K562 (cell line): ENCODE measurements at regions not wholly inside any gene's neighbourhood (a gene's known extent, or its start where the extent isn't known, plus 50 kb on each side); places are given as distances from the start of the nearest gene placed in this dataset.

Source experiments
- ATAC-seq: fragments of 200-7000 bp; cut with Tn5 transposase; 3 replicates; pipeline ENCODE4 v1.9.1; 2020; ENCODE audit warnings: moderate library complexity
- BruUV-seq: library from RNA; stranded (reverse); fragments of 400-500 nt; replicated peaks from 2 replicates; lab custom pipeline; 2021; lab: Mats Ljungman, UMichigan
- CTCF ChIA-PET: fragments of 300-600 bp; formaldehyde crosslinking; extraction: SDS; loops from one replicate; lab custom pipeline; 2021; ENCODE audit warnings: low intra/inter-chr PET ratio; lab: Yijun Ruan, JAX
- POLR2A ChIA-PET: fragments of 300-600, 350-650 bp; sonication (Branson Sonifier 250); formaldehyde crosslinking; extraction: SDS; loops from one replicate; lab custom pipeline; 2021; ENCODE audit warnings: antibody characterized with exemption, inconsistent platforms; lab: Yijun Ruan, JAX
- DNase-seq, 4 experiments: peaks; one replicate each; pipeline versions ENCODE4 v3.0.0 to v3.0.0-alpha.2; 2011 to 2018; ENCODE audit warnings: low spot score in 3 of 4, mixed read lengths in 3 of 4; ENCODE audit errors: extremely low read depth in 1 of 4
- FAIRE-seq: peaks from 2 replicates; lab custom pipeline; 2011; peaks lifted over from hg19 to GRCh38; lab: Jason Lieb, UNC
- H2AFZ ChIP-seq: 2 replicates; pipeline ENCODE4 v1.6.0; 2011; ENCODE audit warnings: low read depth, low read length, control low read depth, inconsistent platforms
- H3K27ac ChIP-seq: fragments of 200-600 bp; 3 replicates; pipeline ENCODE4 v1.8.0; 2011; ENCODE audit warnings: low read depth, mild to moderate bottlenecking, control low read depth, inconsistent platforms, low read length, moderate library complexity, mixed read lengths; ENCODE audit errors: extremely low read depth
- H3K27me3 ChIP-seq, 2 experiments: fragments of 300-600 bp in 1 of 2; 2 replicates in 1 of 2; 3 replicates in 1 of 2; pipeline versions ENCODE4 v1.6.0 to v1.8.0; 2011; ENCODE audit warnings: inconsistent platforms in 2 of 2, low read length in 2 of 2, mild to moderate bottlenecking in 1 of 2, mixed read lengths in 1 of 2, moderate library complexity in 1 of 2; ENCODE audit not compliant: control insufficient read depth in 2 of 2, insufficient read depth in 2 of 2
- H3K36me3 ChIP-seq: fragments of 300-600 bp; 3 replicates; pipeline ENCODE4 v1.8.0; 2011; ENCODE audit warnings: mild to moderate bottlenecking, low read length, inconsistent platforms; ENCODE audit not compliant: control insufficient read depth, insufficient read depth
- H3K4me1 ChIP-seq, 2 experiments: fragments of 200-600 bp in 1 of 2; replicated peaks in 1 of 2; 2 replicates in 1 of 2; 3 replicates in 1 of 2; pipeline versions ENCODE4 v1.5.1 to v1.8.0; 2011; ENCODE audit warnings: inconsistent platforms in 2 of 2, low read length in 2 of 2, mild to moderate bottlenecking in 1 of 2, mixed read lengths in 1 of 2, moderate library complexity in 1 of 2; ENCODE audit not compliant: control insufficient read depth in 2 of 2, insufficient read depth in 2 of 2
- H3K4me2 ChIP-seq: 2 replicates; pipeline ENCODE4 v1.6.1; 2011; ENCODE audit warnings: low read length, control low read depth, inconsistent platforms, mixed read lengths; ENCODE audit not compliant: insufficient read depth
- H3K4me3 ChIP-seq: fragments of 200-600 bp; sonication (generic), shearing (Covaris generic); 2 replicates; pipeline ENCODE4 v1.5.1; 2016; ENCODE audit warnings: control low read depth, inconsistent platforms
- H3K79me2 ChIP-seq: fragments of 200-600 bp; 3 replicates; pipeline ENCODE4 v1.8.0; 2011; ENCODE audit warnings: low read length, inconsistent platforms; ENCODE audit not compliant: control insufficient read depth, insufficient read depth
- H3K9ac ChIP-seq, 2 experiments: 2 replicates each; pipeline versions ENCODE4 v1.6.0 to v1.6.1; 2011; ENCODE audit warnings: low read depth in 2 of 2, low read length in 2 of 2, control low read depth in 1 of 2, inconsistent platforms in 1 of 2, mild to moderate bottlenecking in 1 of 2, mixed read lengths in 1 of 2; ENCODE audit not compliant: insufficient read depth in 1 of 2
- H3K9me1 ChIP-seq: one replicate; pipeline ENCODE4 v1.6.0; 2011; ENCODE audit warnings: inconsistent platforms, mild to moderate bottlenecking, low read length, moderate library complexity; ENCODE audit not compliant: control insufficient read depth, insufficient read depth
- H3K9me3 ChIP-seq: replicated peaks from 2 replicates; pipeline ENCODE4 v1.5.1; 2011; ENCODE audit warnings: low read depth, low read length, inconsistent platforms; ENCODE audit not compliant: control insufficient read depth, insufficient read depth
- H4K20me1 ChIP-seq: replicated peaks from 2 replicates; pipeline ENCODE4 v1.6.1; 2011; ENCODE audit warnings: low read length, inconsistent platforms, mixed read lengths; ENCODE audit not compliant: control insufficient read depth, insufficient read depth
- ESRRB ChIP-seq: fragments of 250-450 bp; sonication (Bioruptor Pico); IDR thresholded peaks from 2 replicates; pipeline ENCODE4 v1.5.0; 2020; ENCODE audit warnings: mild to moderate bottlenecking, moderate library complexity, borderline replicate concordance
- HMBOX1 ChIP-seq: sonication (generic); IDR thresholded peaks from 2 replicates; pipeline ENCODE4 v1.6.1; 2016
- NCOA2 ChIP-seq, 2 experiments: fragments of 450-650 bp; IDR thresholded peaks; 2 replicates each; pipeline ENCODE4 v1.6.1; 2018; ENCODE audit warnings: mild to moderate bottlenecking in 2 of 2, moderate library complexity in 1 of 2; ENCODE audit not compliant: partially characterized antibody in 2 of 2
- NONO ChIP-seq, 2 experiments: fragments of 200-400 bp in 1 of 2; fragments of 450-650 bp in 1 of 2; formaldehyde crosslinking in 1 of 2; IDR thresholded peaks; 2 replicates each; pipeline ENCODE4 v1.6.1; 2017; ENCODE audit warnings: low read depth in 2 of 2, mild to moderate bottlenecking in 2 of 2, moderate library complexity in 2 of 2, low read length in 1 of 2
- NR2F6 ChIP-seq: fragments of 450-650 bp; formaldehyde crosslinking; IDR thresholded peaks from 2 replicates; pipeline ENCODE4 v1.4.0; 2020; ENCODE audit warnings: mild to moderate bottlenecking
- RAD51 ChIP-seq: fragments of 450-650 bp; IDR thresholded peaks from 2 replicates; pipeline ENCODE4 v1.7.1; 2016; ENCODE audit warnings: low read depth, mild to moderate bottlenecking, borderline replicate concordance
- RFX7 ChIP-seq: fragments of 250-450 bp; sonication (Bioruptor Pico); IDR thresholded peaks from 2 replicates; pipeline ENCODE4 v1.5.1; 2021; ENCODE audit warnings: mild to moderate bottlenecking
- ZSCAN29 ChIP-seq: fragments of 450-650 bp; IDR thresholded peaks from 2 replicates; pipeline ENCODE4 v1.6.1; 2017
- WGBS: fragments of 100-300 bp; shearing (Covaris generic); methylation state at CpG from one replicate; pipeline ENCODE4 v1.1.6; 2016; ENCODE audit warnings: low coverage, mixed read lengths; ENCODE audit not compliant: insufficient coverage; ENCODE audit errors: missing lambda C conversion rate; 5-methylcytosine and 5-hydroxymethylcytosine counted together
- in situ Hi-C: fragments of 300-500 bp; cut with MboI; formaldehyde crosslinking; loops from 4 replicates; pipeline ENCODE4 v1.15.0; 2018; ENCODE audit warnings: inconsistent platforms, mixed read lengths
- intact Hi-C: fragments of 100-400 bp; cut with micrococcal nuclease; formaldehyde crosslinking; loops from 2 replicates; pipeline ENCODE4 v1.14.2; 2022
- TF ChIP-seq, protein P1 (sequence below): sonication (generic); formaldehyde crosslinking; IDR thresholded peaks from 2 replicates; pipeline ENCODE4 v1.5.0; 2020; ENCODE audit warnings: missing genetic modification reagents

GRCh38 chr3:31079689-31080088 lies 185.2 kb upstream of the GADL1 start:
- POLR2A ChIA-PET, result no interaction called here
- no peak for FAIRE-seq

More at GRCh38 chr3:31079689-31080088, 185.2 kb upstream of the GADL1 start:
- intact Hi-C loops, result no loop called here
- Histone ChIP-seq H3K9me1 (no peaks in the 10 kb centered on the region), H3K27me3 (no peaks in the 10 kb centered on the region), H3K4me3 (no peak overlapping the region), H3K4me2 (no peak overlapping the region), H3K4me1 (no peaks in the 10 kb centered on the region; a peak in 2 of 5 replicates), H4K20me1 (no peaks in the 10 kb centered on the region), H3K27ac (no peak overlapping the region), H3K9me3 (no peaks in the 10 kb centered on the region), H3K9ac (no peak overlapping the region), H3K36me3 (no peaks in the 10 kb centered on the region), H2AFZ (no peak overlapping the region), H3K79me2 (no peaks in the 10 kb centered on the region)
- ATAC-seq (no peak), DNase-seq (no peak)
- CTCF ChIA-PET, result no interaction called here
- BruUV-seq, result no TSS peak
- TF ChIP-seq RFX7 (CRISPR knock-in tag), result no peak
- no peak for TF ChIP-seq NR2F6
- no peak for TF ChIP-seq NCOA2 (IDR thresholded peaks at IDR 0.05; ENCODE audit: partially characterized antibody in 2 of 2)
- no peak for TF ChIP-seq NONO (IDR thresholded peaks at IDR 0.05; ENCODE audit: low read depth in 2 of 2, low read length in 1 of 2)
- TF ChIP-seq ESRRB (CRISPR knock-in tag), result no peak
- TF ChIP-seq, protein P1, sequence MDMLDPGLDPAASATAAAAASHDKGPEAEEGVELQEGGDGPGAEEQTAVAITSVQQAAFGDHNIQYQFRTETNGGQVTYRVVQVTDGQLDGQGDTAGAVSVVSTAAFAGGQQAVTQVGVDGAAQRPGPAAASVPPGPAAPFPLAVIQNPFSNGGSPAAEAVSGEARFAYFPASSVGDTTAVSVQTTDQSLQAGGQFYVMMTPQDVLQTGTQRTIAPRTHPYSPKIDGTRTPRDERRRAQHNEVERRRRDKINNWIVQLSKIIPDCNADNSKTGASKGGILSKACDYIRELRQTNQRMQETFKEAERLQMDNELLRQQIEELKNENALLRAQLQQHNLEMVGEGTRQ (CRISPR knock-in tag), result no peak
- TF ChIP-seq RAD51, result no peak
- no peak for TF ChIP-seq HMBOX1
- no peak for TF ChIP-seq ZSCAN29
- WGBS, result 15% methylated on average over 4 of the region's 4 CpGs
- in situ Hi-C loops, result no loop called here
